AG04449 (cell line): ENCODE measurements at regions not wholly inside any gene's neighbourhood (a gene's known extent, or its start where the extent isn't known, plus 50 kb on each side); places are given as distances from the start of the nearest gene placed in this dataset.

Source experiments
- CTCF ChIA-PET: fragments of 350-600 bp; formaldehyde crosslinking; extraction: SDS; loops from one replicate; lab custom pipeline; 2021; ENCODE audit warnings: antibody characterized with exemption; lab: Yijun Ruan, JAX
- POLR2A ChIA-PET: fragments of 400-600, 350-600 bp; formaldehyde crosslinking; extraction: SDS; loops from one replicate; lab custom pipeline; 2020; ENCODE audit warnings: antibody characterized with exemption, inconsistent platforms; lab: Yijun Ruan, JAX
- DNase-seq: peaks from one replicate; pipeline ENCODE4 v3.0.0-alpha.2; 2010; ENCODE audit warnings: low read depth, low spot score
- H3K4me3 ChIP-seq: 2 replicates; pipeline ENCODE4 v1.5.1; 2011; ENCODE audit warnings: low read depth, mild to moderate bottlenecking, control low read depth, low read length
- CTCF ChIP-seq: IDR thresholded peaks from one replicate; pipeline ENCODE4 v1.5.1; 2011; ENCODE audit warnings: mild to moderate bottlenecking, moderate library complexity, low read length, control low read depth, inconsistent platforms; ENCODE audit not compliant: insufficient read depth; ENCODE audit errors: missing control alignments

- TF ChIP-seq CTCF: no peak
- no peak for DNase-seq
- H3K4me3 ChIP-seq: no peak overlapping the region
- POLR2A ChIA-PET: no interaction called here
- CTCF ChIA-PET: no interaction called here
Measured at GRCh38 chr6:170032197-170032596, 258.7 kb downstream of the DLL1 start.

GRCh38 chr6:170031684-170032121 lies 259.2 kb downstream of the DLL1 start:
- POLR2A ChIA-PET: no interaction called here
- no peak for TF ChIP-seq CTCF

GRCh38 chr6:170030821-170031471 lies 259.9 kb downstream of the DLL1 start:
- DNase-seq: no peak
- ChIA-PET POLR2A (no interaction called here), CTCF (no interaction called here)
- H3K4me3 ChIP-seq: no peak overlapping the region
- TF ChIP-seq CTCF: no peak

More at GRCh38 chr6:170031684-170032121, 259.2 kb downstream of the DLL1 start:
- CTCF ChIA-PET: no interaction called here
- no peak overlapping the region for H3K4me3 ChIP-seq
- DNase-seq: no peak

DNA sequence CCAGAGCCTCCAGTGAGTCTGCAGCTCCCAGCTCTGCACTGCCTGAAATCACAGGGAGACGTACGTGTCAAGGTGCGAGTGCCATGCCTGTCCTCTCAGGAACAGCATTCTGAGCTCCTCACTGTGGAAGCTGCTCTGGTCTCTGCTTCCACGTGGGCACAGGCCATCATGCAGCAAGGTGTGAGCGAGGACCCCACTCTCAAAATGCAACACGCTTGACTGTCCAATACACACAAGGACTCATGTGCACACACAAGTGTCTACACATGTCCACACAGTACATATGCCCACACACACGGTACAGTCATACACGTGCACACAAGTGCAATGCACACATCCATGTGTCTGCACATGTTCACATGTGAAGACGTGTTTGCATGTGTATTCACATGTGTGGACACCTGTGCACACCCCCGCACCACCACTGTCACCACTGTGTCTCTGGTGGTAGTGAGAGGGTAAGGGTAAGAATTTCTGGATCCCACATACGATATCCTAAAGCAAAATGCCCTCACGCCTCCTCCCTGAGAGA lies 260.5 kb downstream of the DLL1 start:
- no peak overlapping the region for H3K4me3 ChIP-seq
- TF ChIP-seq CTCF: no peak
- ChIA-PET POLR2A (no interaction called here), CTCF (no interaction called here)
- DNase-seq: no peak

DNA sequence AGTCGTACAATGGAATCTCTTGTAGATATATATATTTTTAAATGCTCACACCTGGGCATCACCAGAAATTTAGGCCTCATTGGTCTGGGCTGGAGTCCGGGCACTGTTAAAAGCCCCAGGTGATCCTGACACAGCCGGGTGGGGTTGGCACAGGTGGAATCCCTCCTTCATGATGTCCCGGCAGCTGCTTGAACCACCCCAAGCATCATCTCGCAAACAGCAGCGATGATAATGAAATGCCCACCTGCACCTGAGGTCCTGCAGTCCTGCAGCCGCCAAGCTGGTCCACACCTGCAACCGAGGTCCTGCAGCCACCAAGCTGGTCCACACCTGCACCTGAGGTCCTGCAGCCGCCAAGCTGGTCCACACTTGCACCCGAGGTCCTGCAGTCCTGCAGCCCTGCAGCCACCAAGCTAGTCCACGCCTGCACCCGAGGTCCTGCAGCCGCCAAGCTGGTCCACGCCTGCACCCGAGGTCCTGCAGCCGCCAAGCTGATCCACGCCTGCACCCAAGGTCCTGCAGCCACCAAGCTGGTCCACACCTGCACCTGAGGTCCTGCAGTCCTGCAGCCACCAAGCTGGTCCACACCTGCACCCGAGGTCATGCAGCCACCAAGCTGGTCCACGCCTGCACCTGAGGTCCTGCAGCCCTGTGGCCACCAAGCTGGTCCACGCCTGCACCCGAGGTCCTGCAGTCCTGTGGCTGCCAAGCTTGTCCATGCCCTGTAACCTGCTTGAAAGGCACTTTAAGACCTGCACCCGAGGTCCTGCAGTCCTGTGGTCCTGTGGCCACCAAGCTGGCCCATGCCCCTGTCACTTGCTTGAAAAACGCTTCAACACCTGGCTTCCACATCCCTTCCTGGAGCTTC lies 261.2 kb downstream of the DLL1 start:
- CTCF ChIA-PET: no interaction called here
- POLR2A ChIA-PET: no interaction called here

More for the DNA sequence above, 261.2 kb downstream of the DLL1 start:
- DNase-seq: no peak
- H3K4me3 ChIP-seq: no peak overlapping the region
- no peak for TF ChIP-seq CTCF
